Eye (tissue), 1 donor: ENCODE measurements at regions not wholly inside any gene's neighbourhood (a gene's known extent, or its start where the extent isn't known, plus 50 kb on each side); places are given as distances from the start of the nearest gene placed in this dataset.

ENCODE experiments used
- DNase-seq: peaks from one replicate; pipeline ENCODE4 v3.0.0-alpha.2; 2015

- DNase-seq: no peak
These were observed 58.6 kb upstream of the NYAP2 start for GRCh38 chr2:225340923-225341322.

GRCh38 chr2:225337183-225337582, 62.3 kb upstream of the NYAP2 start:
- no peak for DNase-seq

- peak; percentile 62 for DNase-seq
These were observed 65.0 kb upstream of the NYAP2 start for GRCh38 chr2:225334514-225334913.

- DNase-seq: no peak
These were observed 71.3 kb upstream of the NYAP2 start for GRCh38 chr2:225328192-225328591.

GRCh38 chr2:225326969-225327368, 72.5 kb upstream of the NYAP2 start:
- DNase-seq: no peak

GRCh38 chr2:225319872-225320271, 79.6 kb upstream of the NYAP2 start:
- DNase-seq: no peak

GRCh38 chr2:225318440-225318839, 81.1 kb upstream of the NYAP2 start:
- no peak for DNase-seq

GRCh38 chr2:225317186-225317585, 82.3 kb upstream of the NYAP2 start:
- no peak for DNase-seq

GRCh38 chr2:225310745-225311144, 88.8 kb upstream of the NYAP2 start:
- no peak for DNase-seq

GRCh38 chr2:225309516-225309915, 90.0 kb upstream of the NYAP2 start:
- DNase-seq: no peak

GRCh38 chr2:225296951-225297350, 102.6 kb upstream of the NYAP2 start:
- peak; percentile 21 for DNase-seq

- no peak for DNase-seq
These were observed 104.4 kb upstream of the NYAP2 start for GRCh38 chr2:225295102-225295501.

- no peak for DNase-seq
These were observed 105.9 kb upstream of the NYAP2 start for GRCh38 chr2:225293638-225294037.

- peak; percentile 59 for DNase-seq
These were observed 108.6 kb upstream of the NYAP2 start for GRCh38 chr2:225290757-225291400.

- DNase-seq: no peak
These were observed 109.9 kb upstream of the NYAP2 start for GRCh38 chr2:225289659-225290058.

GRCh38 chr2:225288986-225289385, 110.5 kb upstream of the NYAP2 start:
- no peak for DNase-seq

- peak; percentile 68 for DNase-seq
These were observed 116.4 kb upstream of the NYAP2 start for GRCh38 chr2:225282858-225283710.

GRCh38 chr2:225276207-225276606, 123.3 kb upstream of the NYAP2 start:
- no peak for DNase-seq

GRCh38 chr2:225275443-225275842, 124.1 kb upstream of the NYAP2 start:
- DNase-seq: no peak

GRCh38 chr2:225274751-225275150, 124.8 kb upstream of the NYAP2 start:
- no peak for DNase-seq

GRCh38 chr2:225272173-225272572, 127.3 kb upstream of the NYAP2 start:
- DNase-seq: no peak

GRCh38 chr2:225270861-225271260, 128.6 kb upstream of the NYAP2 start:
- no peak for DNase-seq

- DNase-seq: no peak
These were observed 129.5 kb upstream of the NYAP2 start for GRCh38 chr2:225270053-225270452.

GRCh38 chr2:225254363-225254762, 145.1 kb upstream of the NYAP2 start:
- no peak for DNase-seq
